ENCODE measurements at regions not wholly inside any gene's neighbourhood (a gene's known extent, or its start where the extent isn't known, plus 50 kb on each side); places are given as distances from the start of the nearest gene placed in this dataset.

GRCh38 chr5:60374409-60374808 lies 325.6 kb downstream of the DEPDC1B start:
- no peak overlapping the region for H3K9ac ChIP-seq (ENCODE audit: control insufficient read depth, insufficient read depth, low read length)
- no peaks in the 10 kb centered on the region for H3K27me3 ChIP-seq (replicated peaks in 1 of 2; ENCODE audit: control insufficient read depth in 2 of 2, insufficient read depth in 2 of 2, low read length in 1 of 2)
- CTCF ChIA-PET, result interaction anchor here (0.8 kb wide), 1 partner anchor 574 kb away, joined by 3 read pairs; no protein-coding TSS in a partner anchor
- POLR2A ChIA-PET, result no interaction called here
- SMC1A ChIA-PET (ENCODE audit: uncharacterized antibody, unreplicated experiment), result interaction anchor here (0.9 to 1.1 kb wide), 3 partner anchors 9 to 87 kb away, joined by 4 read pairs; no protein-coding TSS in a partner anchor
- H3K9me3 ChIP-seq (replicated peaks; ENCODE audit: control insufficient read depth, insufficient read depth, low read length), result no peaks in the 10 kb centered on the region; the same call in 2 of the 3 replicates
- ATAC-seq (no peak), DNase-seq (ENCODE audit: low read depth, low spot score) (no peak), FAIRE-seq (no peak)
- H3K4me1 ChIP-seq (ENCODE audit: control insufficient read depth, insufficient read depth, low read length), result peaks cover under 1% of the 10 kb centered on the region
- 62% methylated on average over 5 of the region's 5 CpGs for WGBS (ENCODE audit: insufficient coverage, insufficient replicate concordance, low lambda C conversion rate, missing lambda C conversion rate)
- H3K4me3 ChIP-seq, result no peak overlapping the region
- intact Hi-C loops (cut with micrococcal nuclease; ENCODE audit: unreplicated experiment) (no loop called here), in situ Hi-C loops (cut with MboI) (no loop called here)
- no peaks in the 10 kb centered on the region for H4K20me1 ChIP-seq (ENCODE audit: control insufficient read depth, insufficient read depth)
- TF ChIP-seq CREM (IDR thresholded peaks at IDR 0.05; ENCODE audit: low read depth) (no peak), HDGF (IDR thresholded peaks at IDR 0.05) (no peak), YY1 (IDR thresholded peaks at IDR 0.05; ENCODE audit: low read depth, low read length) (no peak), ZNF622 (IDR thresholded peaks at IDR 0.05) (no peak), EZH2 (IDR thresholded peaks at IDR 0.05; ENCODE audit: borderline replicate concordance, control insufficient read depth, low read depth, low read length) (no peak), ATF7 (IDR thresholded peaks at IDR 0.05; ENCODE audit: low read depth) (no peak), BCLAF1 (IDR thresholded peaks at IDR 0.05) (no peak), NFYA (IDR thresholded peaks at IDR 0.05; ENCODE audit: borderline replicate concordance, low read depth, low read length) (no peak), NRF1 (conservative IDR thresholded peaks at IDR 0.05; ENCODE audit: low read depth, low read length) (no peak), RB1 (IDR thresholded peaks at IDR 0.05; ENCODE audit: borderline replicate concordance) (no peak), FOXK2 (IDR thresholded peaks at IDR 0.05) (no peak)
- H3K27ac ChIP-seq (ENCODE audit: control insufficient read depth, insufficient read depth), result no peak overlapping the region
- H3K4me2 ChIP-seq (ENCODE audit: control insufficient read depth, insufficient read depth), result no peak overlapping the region
- H2AFZ ChIP-seq (ENCODE audit: control insufficient read depth, low read depth, low read length), result no peak overlapping the region
- H3K36me3 ChIP-seq (ENCODE audit: control insufficient read depth in 2 of 2, insufficient read depth in 2 of 2, low read length in 1 of 2), result no peaks in the 10 kb centered on the region
- RAD21 ChIA-PET (ENCODE audit: unreplicated experiment), result no interaction called here
- no TSS peak for BruUV-seq (replicated peaks)
- no peaks in the 10 kb centered on the region for H3K79me2 ChIP-seq (ENCODE audit: control insufficient read depth, insufficient read depth, low read length)
